ENCODE measurements at regions not wholly inside any gene's neighbourhood (a gene's known extent, or its start where the extent isn't known, plus 50 kb on each side); places are given as distances from the start of the nearest gene placed in this dataset.

- no peak overlapping the region for H2AFZ ChIP-seq
- no peak overlapping the region for H3K4me3 ChIP-seq
- H3F3A ChIP-seq (ENCODE audit: insufficient read depth, low read depth) = no peaks in the 10 kb centered on the region
- TF ChIP-seq, protein P1, sequence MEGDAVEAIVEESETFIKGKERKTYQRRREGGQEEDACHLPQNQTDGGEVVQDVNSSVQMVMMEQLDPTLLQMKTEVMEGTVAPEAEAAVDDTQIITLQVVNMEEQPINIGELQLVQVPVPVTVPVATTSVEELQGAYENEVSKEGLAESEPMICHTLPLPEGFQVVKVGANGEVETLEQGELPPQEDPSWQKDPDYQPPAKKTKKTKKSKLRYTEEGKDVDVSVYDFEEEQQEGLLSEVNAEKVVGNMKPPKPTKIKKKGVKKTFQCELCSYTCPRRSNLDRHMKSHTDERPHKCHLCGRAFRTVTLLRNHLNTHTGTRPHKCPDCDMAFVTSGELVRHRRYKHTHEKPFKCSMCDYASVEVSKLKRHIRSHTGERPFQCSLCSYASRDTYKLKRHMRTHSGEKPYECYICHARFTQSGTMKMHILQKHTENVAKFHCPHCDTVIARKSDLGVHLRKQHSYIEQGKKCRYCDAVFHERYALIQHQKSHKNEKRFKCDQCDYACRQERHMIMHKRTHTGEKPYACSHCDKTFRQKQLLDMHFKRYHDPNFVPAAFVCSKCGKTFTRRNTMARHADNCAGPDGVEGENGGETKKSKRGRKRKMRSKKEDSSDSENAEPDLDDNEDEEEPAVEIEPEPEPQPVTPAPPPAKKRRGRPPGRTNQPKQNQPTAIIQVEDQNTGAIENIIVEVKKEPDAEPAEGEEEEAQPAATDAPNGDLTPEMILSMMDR (conservative IDR thresholded peaks at IDR 0.05) = no peak
- no peak for TF ChIP-seq EZH2 (IDR thresholded peaks at IDR 0.05; ENCODE audit: low read depth)
- no peaks in the 10 kb centered on the region for H3K9me2 ChIP-seq (ENCODE audit: insufficient read depth)
- no peaks in the 10 kb centered on the region for H3K27me3 ChIP-seq (ENCODE audit: insufficient read depth, low read depth)
- no peak overlapping the region for H3K27ac ChIP-seq
- H3K79me2 ChIP-seq (ENCODE audit: low read depth) = no peaks in the 10 kb centered on the region
- H3K9me3 ChIP-seq (ENCODE audit: insufficient read depth, low read depth) = peaks cover 5% of the 10 kb centered on the region; the same call in 1 of the 2 replicates
- no TSS peak for BruUV-seq (replicated peaks)
- no peak overlapping the region for H3K4me2 ChIP-seq
- H3K4me1 ChIP-seq (replicated peaks; ENCODE audit: insufficient read depth) = peaks cover 7% of the 10 kb centered on the region
- intact Hi-C loops (cut with micrococcal nuclease; ENCODE audit: unreplicated experiment) = loop anchor here (5.0 kb wide), 1 partner anchor 482 kb away; no protein-coding TSS in a partner anchor
- H4K20me1 ChIP-seq (ENCODE audit: insufficient read depth) = no peaks in the 10 kb centered on the region
- ChIA-PET POLR2A (ENCODE audit: unreplicated experiment) (no interaction called here), CTCF (no interaction called here)
- no peaks in the 10 kb centered on the region; the same call in 1 of the 2 replicates for H3K36me3 ChIP-seq (ENCODE audit: low read depth)
- no peak for DNase-seq
Measured at GRCh38 chr6:140440223-140440835, 1065.9 kb upstream of the CITED2 start.

DNA sequence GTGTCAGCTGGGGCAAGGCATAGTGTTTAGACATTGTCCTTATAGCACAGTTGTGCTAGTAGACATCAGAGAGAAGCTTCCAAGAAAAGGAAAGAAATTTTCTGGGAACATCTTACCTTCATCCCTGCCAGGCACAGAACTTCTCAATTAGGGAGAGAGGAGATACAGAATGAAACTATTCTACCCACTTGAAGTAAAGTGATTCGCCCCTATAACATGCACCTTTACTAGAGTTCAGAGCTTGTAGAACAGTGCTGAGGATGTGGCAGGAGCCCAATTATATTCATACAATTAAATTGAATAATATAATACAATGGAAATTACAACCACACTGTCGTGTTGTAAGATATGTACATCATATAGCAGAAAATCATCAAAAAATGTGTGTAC lies 1063.9 kb upstream of the CITED2 start:
- no peaks in the 10 kb centered on the region for H3K27me3 ChIP-seq (ENCODE audit: insufficient read depth, low read depth)
- CTCF ChIA-PET = no interaction called here
- TF ChIP-seq EZH2 (IDR thresholded peaks at IDR 0.05; ENCODE audit: low read depth) = no peak
- TF ChIP-seq, protein P1 (conservative IDR thresholded peaks at IDR 0.05) = no peak
- no peaks in the 10 kb centered on the region for H3K9me2 ChIP-seq (ENCODE audit: insufficient read depth)
- H3K4me1 ChIP-seq (replicated peaks; ENCODE audit: insufficient read depth) = peaks cover 7% of the 10 kb centered on the region
- H4K20me1 ChIP-seq (ENCODE audit: insufficient read depth) = no peaks in the 10 kb centered on the region
- no peaks in the 10 kb centered on the region for H3K79me2 ChIP-seq (ENCODE audit: low read depth)
- no peaks in the 10 kb centered on the region; the same call in 1 of the 2 replicates for H3K36me3 ChIP-seq (ENCODE audit: low read depth)
- no peak overlapping the region for H3K27ac ChIP-seq
- H3F3A ChIP-seq (ENCODE audit: insufficient read depth, low read depth) = no peaks in the 10 kb centered on the region
- intact Hi-C loops (cut with micrococcal nuclease; ENCODE audit: unreplicated experiment) = no loop called here
- H3K4me3 ChIP-seq = no peak overlapping the region
- DNase-seq = no peak
- H3K4me2 ChIP-seq = no peak overlapping the region
- BruUV-seq (replicated peaks) = no TSS peak
- H3K9me3 ChIP-seq (ENCODE audit: insufficient read depth, low read depth) = peaks cover 10% of the 10 kb centered on the region
- H2AFZ ChIP-seq = no peak overlapping the region
- POLR2A ChIA-PET (ENCODE audit: unreplicated experiment) = no interaction called here

- H4K20me1 ChIP-seq (ENCODE audit: insufficient read depth) = no peaks in the 10 kb centered on the region
- TF ChIP-seq, protein P1 (conservative IDR thresholded peaks at IDR 0.05) = no peak
- TF ChIP-seq EZH2 (IDR thresholded peaks at IDR 0.05; ENCODE audit: low read depth) = no peak
- no peak for DNase-seq
- CTCF ChIA-PET = no interaction called here
- no peak overlapping the region for H2AFZ ChIP-seq
- no peaks in the 10 kb centered on the region for H3F3A ChIP-seq (ENCODE audit: insufficient read depth, low read depth)
- H3K4me2 ChIP-seq = no peak overlapping the region
- intact Hi-C loops (cut with micrococcal nuclease; ENCODE audit: unreplicated experiment) = no loop called here
- H3K4me1 ChIP-seq (replicated peaks; ENCODE audit: insufficient read depth) = peaks cover 7% of the 10 kb centered on the region
- no peak overlapping the region for H3K4me3 ChIP-seq
- POLR2A ChIA-PET (ENCODE audit: unreplicated experiment) = no interaction called here
- no TSS peak for BruUV-seq (replicated peaks)
- H3K36me3 ChIP-seq (ENCODE audit: low read depth) = no peaks in the 10 kb centered on the region; the same call in 1 of the 2 replicates
- no peaks in the 10 kb centered on the region for H3K27me3 ChIP-seq (ENCODE audit: insufficient read depth, low read depth)
- H3K9me2 ChIP-seq (ENCODE audit: insufficient read depth) = no peaks in the 10 kb centered on the region
- H3K27ac ChIP-seq = no peak overlapping the region
- peaks cover 16% of the 10 kb centered on the region for H3K9me3 ChIP-seq (ENCODE audit: insufficient read depth, low read depth)
- H3K79me2 ChIP-seq (ENCODE audit: low read depth) = no peaks in the 10 kb centered on the region
Measured at GRCh38 chr6:140437619-140438345, 1063.3 kb upstream of the CITED2 start.

Data from PC-9 (cell line).